ENCODE measurements at regions not wholly inside any gene's neighbourhood (a gene's known extent, or its start where the extent isn't known, plus 50 kb on each side); places are given as distances from the start of the nearest gene placed in this dataset.

- no peak for TF ChIP-seq CTCF (conservative IDR thresholded peaks at IDR 0.05; ENCODE audit: low read depth in 2 of 2)
- TF ChIP-seq EZH2 (IDR thresholded peaks at IDR 0.05; ENCODE audit: low read depth, unreplicated experiment): no peak
- no peak for TF ChIP-seq POLR2AphosphoS5 (IDR thresholded peaks at IDR 0.05; ENCODE audit: low read depth)
- no peak for TF ChIP-seq EZH2phosphoT487 (IDR thresholded peaks at IDR 0.05; ENCODE audit: unreplicated experiment)
- no peak for TF ChIP-seq ZNF331 (CRISPR knock-in tag; IDR thresholded peaks at IDR 0.05; ENCODE audit: low read depth)
- no peak for TF ChIP-seq REST (IDR thresholded peaks at IDR 0.05; ENCODE audit: unreplicated experiment)
- TF ChIP-seq JUNB (IDR thresholded peaks at IDR 0.05; ENCODE audit: unreplicated experiment): no peak
- no peak for TF ChIP-seq ETS1 (IDR thresholded peaks at IDR 0.05)
These were observed 94.8 kb upstream of the DCLK2 start for GRCh38 chr4:149983401-149983800.
